ENCODE measurements at regions not wholly inside any gene's neighbourhood (a gene's known extent, or its start where the extent isn't known, plus 50 kb on each side); places are given as distances from the start of the nearest gene placed in this dataset.

- no peak for FAIRE-seq
- DNase-seq (ENCODE audit: insufficient read length, low spot score) = no peak
- no peak for TF ChIP-seq POU2F2 (IDR thresholded peaks at IDR 0.05; ENCODE audit: low read depth, low read length)
- no peak for TF ChIP-seq TAF1 (IDR thresholded peaks at IDR 0.05; ENCODE audit: low read depth, low read length)
- no peak for TF ChIP-seq SPI1 (IDR thresholded peaks at IDR 0.05; ENCODE audit: low read depth, low read length)
- TF ChIP-seq POLR2AphosphoS5 (IDR thresholded peaks at IDR 0.05; ENCODE audit: low read depth, low read length) = no peak
- TF ChIP-seq POLR2A (IDR thresholded peaks at IDR 0.05; ENCODE audit: low read depth, low read length) = no peak
- TF ChIP-seq PAX5 (IDR thresholded peaks at IDR 0.05; ENCODE audit: insufficient read depth, low read length, severe bottlenecking) = no peak
These were observed 136.9 kb upstream of the DYNLRB2 start for GRCh38 chr16:80403894-80404293.

- DNase-seq (ENCODE audit: insufficient read length, low spot score) (no peak), FAIRE-seq (no peak)
- no peak for TF ChIP-seq POLR2AphosphoS5 (IDR thresholded peaks at IDR 0.05; ENCODE audit: low read depth, low read length)
- TF ChIP-seq TAF1 (IDR thresholded peaks at IDR 0.05; ENCODE audit: low read depth, low read length) = no peak
- no peak for TF ChIP-seq SPI1 (IDR thresholded peaks at IDR 0.05; ENCODE audit: low read depth, low read length)
- no peak for TF ChIP-seq PAX5 (IDR thresholded peaks at IDR 0.05; ENCODE audit: insufficient read depth, low read length, severe bottlenecking)
- no peak for TF ChIP-seq POLR2A (IDR thresholded peaks at IDR 0.05; ENCODE audit: low read depth, low read length)
- no peak for TF ChIP-seq POU2F2 (IDR thresholded peaks at IDR 0.05; ENCODE audit: low read depth, low read length)
These were observed 149.8 kb upstream of the DYNLRB2 start for GRCh38 chr16:80390871-80391489.

- FAIRE-seq (no peak), DNase-seq (ENCODE audit: insufficient read length, low spot score) (no peak)
- TF ChIP-seq POLR2A (IDR thresholded peaks at IDR 0.05; ENCODE audit: low read depth, low read length) (no peak), TAF1 (IDR thresholded peaks at IDR 0.05; ENCODE audit: low read depth, low read length) (no peak), POU2F2 (IDR thresholded peaks at IDR 0.05; ENCODE audit: low read depth, low read length) (no peak), POLR2AphosphoS5 (IDR thresholded peaks at IDR 0.05; ENCODE audit: low read depth, low read length) (no peak), PAX5 (IDR thresholded peaks at IDR 0.05; ENCODE audit: insufficient read depth, low read length, severe bottlenecking) (no peak), SPI1 (IDR thresholded peaks at IDR 0.05; ENCODE audit: low read depth, low read length) (no peak)
These were observed 150.7 kb upstream of the DYNLRB2 start for GRCh38 chr16:80390046-80390445.

GRCh38 chr16:80389338-80389737 lies 151.5 kb upstream of the DYNLRB2 start:
- TF ChIP-seq POLR2AphosphoS5 (IDR thresholded peaks at IDR 0.05; ENCODE audit: low read depth, low read length) = no peak
- DNase-seq (ENCODE audit: insufficient read length, low spot score) (no peak), FAIRE-seq (no peak)

DNA sequence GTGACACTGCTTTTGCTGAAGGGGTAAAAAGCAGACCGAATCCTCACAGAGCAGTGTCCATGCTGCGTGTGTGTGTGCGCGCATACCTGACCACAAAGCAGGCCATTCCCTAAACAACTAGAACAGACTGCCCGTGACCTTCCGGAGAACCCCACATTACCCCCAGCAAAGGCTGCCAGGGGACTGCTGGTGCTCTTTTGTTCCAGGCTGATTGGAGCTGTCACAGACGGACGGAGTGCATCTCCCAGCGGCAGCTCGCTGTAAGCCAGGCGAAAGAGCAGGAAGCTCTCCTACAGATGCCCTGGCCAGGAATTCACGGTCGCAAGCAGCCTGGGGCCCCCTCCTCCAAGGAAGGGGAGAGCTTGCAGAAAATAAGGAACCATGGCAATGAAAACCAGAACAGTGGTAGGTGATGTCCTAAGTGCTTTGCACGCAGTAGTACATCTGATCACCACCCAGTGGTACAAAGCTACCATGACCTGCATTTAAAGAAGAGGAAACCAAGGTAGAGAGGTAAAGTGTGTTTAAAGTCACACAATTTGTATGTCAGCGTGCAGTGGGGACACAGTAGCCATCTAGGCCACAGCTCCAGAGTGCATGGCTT lies 153.4 kb upstream of the DYNLRB2 start:
- DNase-seq (ENCODE audit: insufficient read length, low spot score) (no peak), FAIRE-seq (no peak)
- TF ChIP-seq TAF1 (IDR thresholded peaks at IDR 0.05; ENCODE audit: low read depth, low read length) (no peak), POLR2AphosphoS5 (IDR thresholded peaks at IDR 0.05; ENCODE audit: low read depth, low read length) (no peak), PAX5 (IDR thresholded peaks at IDR 0.05; ENCODE audit: insufficient read depth, low read length, severe bottlenecking) (no peak), SPI1 (IDR thresholded peaks at IDR 0.05; ENCODE audit: low read depth, low read length) (no peak), POLR2A (IDR thresholded peaks at IDR 0.05; ENCODE audit: low read depth, low read length) (no peak), POU2F2 (IDR thresholded peaks at IDR 0.05; ENCODE audit: low read depth, low read length) (no peak)

DNA sequence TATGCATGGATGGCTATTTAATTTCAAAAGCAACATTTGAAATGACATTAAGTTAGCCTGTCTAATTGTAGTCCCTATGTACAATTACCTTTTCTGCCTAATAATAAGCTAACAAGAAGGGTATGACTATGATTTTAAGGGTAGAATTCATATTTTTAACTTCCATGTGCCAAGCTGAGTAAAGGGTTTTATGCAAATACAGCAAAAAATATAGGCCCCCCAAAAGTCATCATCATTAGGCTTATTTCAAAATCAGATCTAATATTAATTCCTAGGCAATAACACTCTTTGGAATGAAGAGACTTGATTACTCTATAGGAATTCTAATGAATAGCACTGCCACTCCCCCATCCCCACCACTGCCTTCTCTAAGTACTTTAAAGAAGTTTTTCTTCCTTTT lies 155.9 kb upstream of the DYNLRB2 start:
- TF ChIP-seq POU2F2 (IDR thresholded peaks at IDR 0.05; ENCODE audit: low read depth, low read length) = no peak
- TF ChIP-seq POLR2AphosphoS5 (IDR thresholded peaks at IDR 0.05; ENCODE audit: low read depth, low read length) = no peak
- TF ChIP-seq TAF1 (IDR thresholded peaks at IDR 0.05; ENCODE audit: low read depth, low read length) = no peak
- no peak for TF ChIP-seq POLR2A (IDR thresholded peaks at IDR 0.05; ENCODE audit: low read depth, low read length)
- no peak for TF ChIP-seq PAX5 (IDR thresholded peaks at IDR 0.05; ENCODE audit: insufficient read depth, low read length, severe bottlenecking)
- no peak for TF ChIP-seq SPI1 (IDR thresholded peaks at IDR 0.05; ENCODE audit: low read depth, low read length)
- DNase-seq (ENCODE audit: insufficient read length, low spot score) (no peak), FAIRE-seq (no peak)

GRCh38 chr16:80380514-80380913 lies 160.3 kb upstream of the DYNLRB2 start:
- FAIRE-seq (no peak), DNase-seq (ENCODE audit: insufficient read length, low spot score) (no peak)
- TF ChIP-seq SPI1 (IDR thresholded peaks at IDR 0.05; ENCODE audit: low read depth, low read length) = no peak
- TF ChIP-seq POLR2A (IDR thresholded peaks at IDR 0.05; ENCODE audit: low read depth, low read length) = no peak
- TF ChIP-seq POLR2AphosphoS5 (IDR thresholded peaks at IDR 0.05; ENCODE audit: low read depth, low read length) = no peak
- TF ChIP-seq POU2F2 (IDR thresholded peaks at IDR 0.05; ENCODE audit: low read depth, low read length) = no peak
- TF ChIP-seq TAF1 (IDR thresholded peaks at IDR 0.05; ENCODE audit: low read depth, low read length) = no peak
- TF ChIP-seq PAX5 (IDR thresholded peaks at IDR 0.05; ENCODE audit: insufficient read depth, low read length, severe bottlenecking) = no peak

GRCh38 chr16:80377096-80377956 lies 163.5 kb upstream of the DYNLRB2 start:
- FAIRE-seq (no peak), DNase-seq (ENCODE audit: insufficient read length, low spot score) (no peak)
- TF ChIP-seq TAF1 (IDR thresholded peaks at IDR 0.05; ENCODE audit: low read depth, low read length) (no peak), SPI1 (IDR thresholded peaks at IDR 0.05; ENCODE audit: low read depth, low read length) (no peak), PAX5 (IDR thresholded peaks at IDR 0.05; ENCODE audit: insufficient read depth, low read length, severe bottlenecking) (no peak), POU2F2 (IDR thresholded peaks at IDR 0.05; ENCODE audit: low read depth, low read length) (no peak), POLR2A (IDR thresholded peaks at IDR 0.05; ENCODE audit: low read depth, low read length) (no peak), POLR2AphosphoS5 (IDR thresholded peaks at IDR 0.05; ENCODE audit: low read depth, low read length) (no peak)

DNA sequence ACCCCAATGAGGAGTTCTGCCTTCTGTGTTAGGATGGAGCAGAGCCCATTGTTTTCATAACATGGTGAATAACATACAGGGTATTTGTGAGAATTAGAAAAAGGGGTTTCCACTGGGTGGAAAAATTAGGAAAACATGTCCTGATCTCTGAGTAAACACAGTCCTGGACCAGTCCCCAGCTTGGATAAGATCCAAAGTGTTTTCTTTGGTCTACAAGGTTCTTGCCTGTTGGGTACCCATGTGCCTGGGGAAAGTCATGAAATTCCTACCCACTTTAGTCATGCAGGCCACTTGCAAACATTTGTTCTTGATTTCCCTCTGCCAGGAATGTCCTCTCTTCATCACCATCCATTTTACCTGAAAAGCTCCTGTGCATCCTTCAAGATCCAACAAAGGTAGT lies 164.8 kb upstream of the DYNLRB2 start:
- DNase-seq (ENCODE audit: insufficient read length, low spot score) (no peak), FAIRE-seq (no peak)
- TF ChIP-seq POU2F2 (IDR thresholded peaks at IDR 0.05; ENCODE audit: low read depth, low read length) (no peak), POLR2A (IDR thresholded peaks at IDR 0.05; ENCODE audit: low read depth, low read length) (no peak), POLR2AphosphoS5 (IDR thresholded peaks at IDR 0.05; ENCODE audit: low read depth, low read length) (no peak), TAF1 (IDR thresholded peaks at IDR 0.05; ENCODE audit: low read depth, low read length) (no peak), PAX5 (IDR thresholded peaks at IDR 0.05; ENCODE audit: insufficient read depth, low read length, severe bottlenecking) (no peak), SPI1 (IDR thresholded peaks at IDR 0.05; ENCODE audit: low read depth, low read length) (no peak)
